Esophagus muscularis mucosa (tissue), 3 donors: ENCODE measurements at regions not wholly inside any gene's neighbourhood (a gene's known extent, or its start where the extent isn't known, plus 50 kb on each side); places are given as distances from the start of the nearest gene placed in this dataset.

ENCODE experiments used
- EP300 ChIP-seq: sonication (generic); formaldehyde crosslinking; IDR thresholded peaks from one replicate; pipeline ENCODE4 v1.6.1; 2017; ENCODE audit warnings: antibody characterized with exemption
- TF ChIP-seq, protein P1 (sequence below), 3 experiments: fragments of 200-600 bp in 2 of 3; fragments of 450-650 bp in 1 of 3; sonication (generic) in 2 of 3; IDR thresholded peaks; one replicate each; pipeline ENCODE4 v1.5.1; 2017 to 2019; ENCODE audit warnings: antibody characterized with exemption in 3 of 3, mild to moderate bottlenecking in 2 of 3, moderate library complexity in 1 of 3

DNA sequence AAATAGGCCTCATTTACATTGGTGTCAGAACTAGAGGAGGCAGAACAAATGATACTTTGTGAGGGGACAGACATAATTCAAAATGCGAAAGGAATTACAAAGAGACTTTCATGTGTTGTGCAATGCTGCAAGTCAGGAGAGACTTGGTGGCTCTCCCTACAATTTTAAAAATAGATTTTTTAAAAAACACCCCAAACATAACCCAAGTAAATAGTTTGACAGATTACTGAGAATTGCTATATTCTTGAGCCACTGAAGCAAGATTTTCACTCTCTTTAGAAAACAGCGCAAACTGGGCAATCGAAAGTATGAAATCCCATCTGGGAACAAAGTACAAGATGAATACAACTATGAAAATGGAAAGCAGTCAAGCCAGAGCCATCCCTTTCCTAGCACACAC lies 126.3 kb upstream of the NPY start:
- TF ChIP-seq, protein P1, sequence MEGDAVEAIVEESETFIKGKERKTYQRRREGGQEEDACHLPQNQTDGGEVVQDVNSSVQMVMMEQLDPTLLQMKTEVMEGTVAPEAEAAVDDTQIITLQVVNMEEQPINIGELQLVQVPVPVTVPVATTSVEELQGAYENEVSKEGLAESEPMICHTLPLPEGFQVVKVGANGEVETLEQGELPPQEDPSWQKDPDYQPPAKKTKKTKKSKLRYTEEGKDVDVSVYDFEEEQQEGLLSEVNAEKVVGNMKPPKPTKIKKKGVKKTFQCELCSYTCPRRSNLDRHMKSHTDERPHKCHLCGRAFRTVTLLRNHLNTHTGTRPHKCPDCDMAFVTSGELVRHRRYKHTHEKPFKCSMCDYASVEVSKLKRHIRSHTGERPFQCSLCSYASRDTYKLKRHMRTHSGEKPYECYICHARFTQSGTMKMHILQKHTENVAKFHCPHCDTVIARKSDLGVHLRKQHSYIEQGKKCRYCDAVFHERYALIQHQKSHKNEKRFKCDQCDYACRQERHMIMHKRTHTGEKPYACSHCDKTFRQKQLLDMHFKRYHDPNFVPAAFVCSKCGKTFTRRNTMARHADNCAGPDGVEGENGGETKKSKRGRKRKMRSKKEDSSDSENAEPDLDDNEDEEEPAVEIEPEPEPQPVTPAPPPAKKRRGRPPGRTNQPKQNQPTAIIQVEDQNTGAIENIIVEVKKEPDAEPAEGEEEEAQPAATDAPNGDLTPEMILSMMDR (IDR thresholded peaks at IDR 0.05): no peak
- TF ChIP-seq EP300: no peak
